HG03575 (cell line): ENCODE measurements at regions not wholly inside any gene's neighbourhood (a gene's known extent, or its start where the extent isn't known, plus 50 kb on each side); places are given as distances from the start of the nearest gene placed in this dataset.

Experiments
- ATAC-seq: cut with Tn5 transposase; IDR thresholded peaks from one replicate; pipeline ENCODE4 v1.9.1; 2021; ENCODE audit not compliant: unreplicated experiment, insufficient number of reproducible peaks, low FRiP score; ENCODE audit errors: extremely low read depth

DNA sequence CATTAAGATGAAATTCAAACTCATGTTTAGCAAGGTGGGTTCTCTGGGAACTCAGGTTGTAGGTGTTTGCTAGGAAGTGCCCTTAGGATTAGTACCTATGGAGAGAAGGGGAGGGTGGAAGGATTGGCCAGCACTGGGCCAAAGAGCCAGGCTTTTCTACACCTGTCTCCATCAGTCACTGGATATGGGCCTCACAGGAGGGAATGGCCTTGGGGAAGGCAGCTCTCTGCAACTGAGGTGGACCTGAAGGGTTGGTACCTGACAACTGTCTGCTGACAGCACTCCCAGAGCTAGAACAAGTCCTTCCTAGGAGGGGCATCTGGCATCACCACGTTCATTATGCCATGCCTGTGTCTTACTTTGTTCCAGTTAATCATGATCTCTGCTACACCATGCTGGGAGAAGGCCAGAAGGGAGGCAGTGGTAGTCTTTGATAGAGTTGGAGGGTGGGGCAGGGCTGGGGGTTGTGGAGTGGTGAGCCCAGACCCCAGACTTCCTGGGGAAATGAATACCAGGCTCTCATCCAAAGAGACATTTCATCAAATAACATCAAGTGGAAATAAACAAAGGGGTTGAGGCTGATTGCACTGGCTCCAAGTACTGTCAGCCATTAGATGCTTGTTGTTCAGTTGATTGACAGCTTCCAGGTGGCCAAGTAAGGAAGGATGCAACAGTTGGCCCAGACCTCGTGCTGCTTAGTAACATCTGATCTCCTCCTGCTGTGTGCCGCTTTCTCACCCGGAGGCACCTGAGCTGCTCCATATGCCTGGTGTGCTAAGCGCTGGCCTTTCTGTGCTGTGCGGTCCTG, 70.6 kb upstream of the PIK3CG start:
- ATAC-seq: no peak

DNA sequence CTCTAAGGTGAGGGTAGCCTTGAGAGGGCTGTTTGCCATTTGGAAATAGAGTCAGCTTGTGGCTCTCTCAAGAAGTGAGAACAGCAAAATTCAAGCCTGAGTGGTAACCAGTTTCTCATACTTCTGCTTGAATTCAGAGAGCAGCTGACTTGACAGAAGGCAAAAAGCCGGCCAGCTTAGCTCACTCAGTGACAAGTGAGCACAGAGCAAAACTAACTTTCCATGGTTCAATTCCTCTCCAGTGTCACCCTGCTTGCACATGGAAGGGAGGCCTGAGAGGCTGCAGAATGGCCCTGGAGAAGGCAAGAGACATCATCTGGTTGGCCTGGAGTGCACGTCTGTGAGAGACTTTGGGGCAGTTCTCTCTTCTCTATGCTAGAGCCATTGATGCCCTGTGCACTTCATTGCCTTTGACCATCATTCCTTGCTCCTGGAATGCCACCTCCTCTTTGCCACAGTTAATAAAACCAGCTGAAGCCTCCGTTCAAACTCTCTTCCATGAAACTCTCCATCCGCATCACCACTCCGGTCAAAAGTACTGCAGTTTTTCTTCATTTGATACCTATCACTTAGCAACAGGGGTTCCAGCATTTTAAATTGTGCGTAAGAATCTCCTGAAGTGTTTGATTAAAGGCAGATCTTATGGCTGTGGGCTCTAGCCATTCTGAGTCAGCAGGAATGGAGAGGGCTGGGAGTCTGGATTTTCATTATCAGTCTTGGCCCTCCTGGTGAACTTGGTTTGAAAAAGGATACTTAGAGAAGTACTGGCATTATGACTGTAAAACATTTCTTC, 69.8 kb upstream of the PIK3CG start:
- no peak for ATAC-seq

DNA sequence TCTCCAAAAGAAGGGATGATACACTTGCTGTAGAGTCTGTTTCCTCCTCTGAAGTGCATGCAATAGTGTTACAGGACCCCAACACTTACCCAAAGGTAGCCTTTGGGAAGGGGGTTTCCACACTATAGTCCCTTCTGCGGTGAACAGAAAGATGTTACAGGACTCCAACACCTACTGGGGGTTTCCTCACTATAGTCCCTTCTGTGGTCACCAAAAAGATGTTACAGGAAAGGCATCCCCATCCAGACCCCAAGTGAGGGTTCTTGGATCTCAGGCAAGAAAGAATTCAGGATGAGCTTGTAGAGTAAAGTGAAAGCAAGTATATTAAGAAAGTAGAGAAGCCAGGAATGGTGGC, 69.2 kb upstream of the PIK3CG start:
- no peak for ATAC-seq

DNA sequence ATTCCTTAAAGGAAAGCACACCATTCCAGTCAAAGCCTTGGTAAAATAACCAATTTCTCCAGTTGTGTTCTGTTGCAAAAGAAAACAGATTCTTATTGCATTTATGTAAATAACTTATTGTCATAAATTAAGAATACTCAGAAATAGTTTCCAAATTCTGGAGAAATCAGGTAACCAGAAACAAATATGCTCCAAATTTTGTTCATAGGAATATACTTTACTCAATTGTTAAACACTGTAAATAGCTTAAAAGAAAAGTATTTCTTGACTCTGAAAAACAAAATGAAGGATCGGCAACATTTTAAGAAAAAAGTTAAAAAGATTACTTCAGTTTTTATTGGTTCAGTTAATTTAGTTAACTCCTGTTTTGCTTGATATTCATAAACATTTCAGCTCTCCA, 67.1 kb upstream of the PIK3CG start:
- no peak for ATAC-seq

DNA sequence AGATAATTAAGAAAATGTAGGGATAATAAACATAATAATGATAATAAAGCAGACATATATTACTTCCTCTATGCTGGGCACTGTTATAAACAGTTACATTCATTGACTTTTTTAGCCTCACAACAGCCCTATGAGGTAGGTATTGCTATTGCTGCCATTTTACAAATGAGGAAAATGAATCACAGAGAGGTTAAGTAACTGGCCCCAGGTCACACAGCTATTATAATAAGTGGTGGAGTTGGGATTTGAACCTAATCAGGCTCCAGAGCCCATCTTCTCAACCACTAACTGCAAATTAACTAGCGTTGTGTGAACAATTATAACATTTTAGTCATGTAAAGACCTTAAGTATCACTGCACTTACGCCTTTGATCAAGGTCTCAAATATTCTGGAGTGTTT, 62.5 kb upstream of the PIK3CG start:
- ATAC-seq: no peak

DNA sequence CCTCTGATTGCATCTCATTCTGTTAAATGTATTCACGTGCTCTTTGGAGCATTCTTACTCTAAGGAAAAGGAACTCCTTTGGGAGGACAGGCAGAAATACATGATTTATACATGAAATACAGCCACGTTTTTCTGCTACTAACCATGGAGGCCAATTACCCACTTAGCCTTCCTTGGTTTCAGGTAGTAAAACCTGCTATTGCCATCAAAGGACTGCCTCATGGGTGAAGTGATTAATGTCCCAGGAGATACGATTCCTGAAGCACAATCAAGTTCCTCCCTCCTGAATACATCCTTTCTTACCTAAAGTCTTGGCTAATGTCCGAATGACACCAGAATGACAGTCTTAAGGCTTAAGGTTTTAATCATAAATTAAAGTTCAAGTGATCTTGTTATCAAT, 58.5 kb upstream of the PIK3CG start:
- ATAC-seq: no peak

DNA sequence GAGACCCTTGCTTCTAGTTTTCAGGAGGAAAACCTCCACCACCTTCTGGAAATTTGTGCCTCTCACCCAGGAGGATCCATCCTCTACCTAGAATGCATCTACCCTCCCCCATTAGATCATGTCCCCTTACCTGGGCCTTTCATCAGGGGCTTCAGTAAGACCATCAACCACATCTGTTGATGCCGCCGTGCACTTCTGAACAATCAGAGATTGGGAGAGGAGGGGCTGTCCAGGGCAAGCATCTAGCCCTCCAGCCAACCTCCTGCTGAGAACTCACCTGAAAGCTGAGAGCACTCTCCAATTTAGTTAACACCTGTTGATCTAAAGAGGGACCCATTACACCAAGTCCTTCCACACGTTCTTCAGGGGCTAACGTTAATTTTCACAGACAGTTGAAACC, 57.6 kb upstream of the PIK3CG start:
- ATAC-seq: no peak

DNA sequence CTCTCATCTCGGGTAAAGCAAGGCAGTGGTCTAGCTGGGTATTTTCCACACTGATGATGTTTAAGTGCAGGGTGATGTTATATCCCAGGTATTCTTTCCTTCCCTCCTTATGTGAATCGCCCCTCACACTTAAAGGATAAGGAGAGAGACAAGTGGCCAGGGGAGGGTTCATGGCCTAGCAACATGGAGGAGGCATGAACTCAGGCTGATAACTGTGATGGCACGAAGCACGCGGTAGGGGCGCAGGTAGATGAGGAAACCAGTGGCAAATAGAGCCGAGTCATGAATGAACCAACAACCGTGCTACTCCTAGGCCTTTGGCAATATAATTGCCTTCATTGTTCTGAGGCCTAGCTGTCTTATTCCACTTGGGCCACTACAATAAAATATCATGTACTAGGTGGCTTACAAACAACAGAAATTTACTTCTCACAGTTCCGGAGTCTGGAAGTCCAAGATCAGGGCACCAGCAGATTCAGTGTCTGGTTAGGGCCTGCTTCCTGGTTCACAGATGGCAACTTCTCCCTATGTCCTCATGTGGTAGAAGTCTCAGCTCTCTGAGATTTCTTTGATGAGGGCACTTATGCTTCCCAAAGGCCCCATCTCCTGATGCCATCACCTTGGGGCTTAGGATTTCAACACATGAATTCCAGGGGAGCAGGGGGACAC, 56.0 kb upstream of the PIK3CG start:
- ATAC-seq: no peak

DNA sequence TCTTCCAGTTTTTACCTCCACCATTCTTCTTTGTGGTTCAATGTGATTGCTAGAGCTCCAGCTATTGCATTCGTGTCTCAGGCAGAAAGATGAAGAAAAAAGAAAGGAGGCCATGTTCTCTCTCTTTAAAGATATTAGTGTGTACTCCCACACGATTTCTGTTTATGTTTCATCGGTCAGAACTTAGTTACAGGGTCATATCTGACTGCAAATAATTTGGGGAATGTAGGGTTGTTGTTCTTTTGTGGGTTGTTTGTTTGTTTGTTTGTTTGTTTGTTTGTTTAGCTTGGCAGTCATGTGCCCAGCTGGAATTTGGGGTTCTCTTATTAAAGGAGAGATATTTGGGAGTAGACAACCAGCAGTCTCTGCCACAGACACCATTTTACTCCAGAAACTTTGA, 53.6 kb upstream of the PIK3CG start:
- no peak for ATAC-seq

DNA sequence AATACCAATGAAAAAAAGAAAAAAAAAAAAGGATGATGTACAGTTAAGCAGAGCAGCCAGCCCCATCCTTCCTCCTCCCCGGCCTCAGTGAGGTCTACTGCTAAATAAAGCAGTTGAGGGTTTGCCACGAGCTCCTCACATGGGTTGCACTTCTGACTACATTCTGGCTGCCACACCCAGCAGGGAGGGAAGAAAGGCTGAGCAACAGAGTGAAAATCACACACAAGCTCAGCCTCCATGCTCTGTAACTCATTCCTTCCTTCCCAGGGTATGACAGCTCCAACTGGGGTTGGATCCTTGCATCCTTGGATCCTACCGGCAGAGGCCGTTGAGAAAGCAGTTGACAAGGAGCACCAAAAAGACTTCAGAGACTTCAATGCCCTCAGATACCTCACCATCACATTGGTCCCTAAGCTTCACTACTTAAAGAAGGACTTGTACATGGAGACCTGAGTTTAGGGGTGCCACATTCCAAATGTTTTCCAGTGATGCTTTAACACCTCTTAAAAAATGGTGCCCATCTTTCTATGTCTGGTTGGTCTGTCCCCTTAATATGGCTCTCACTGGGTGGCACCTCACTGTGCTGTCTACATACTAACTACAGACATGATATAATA, 52.9 kb upstream of the PIK3CG start:
- ATAC-seq: no peak

DNA sequence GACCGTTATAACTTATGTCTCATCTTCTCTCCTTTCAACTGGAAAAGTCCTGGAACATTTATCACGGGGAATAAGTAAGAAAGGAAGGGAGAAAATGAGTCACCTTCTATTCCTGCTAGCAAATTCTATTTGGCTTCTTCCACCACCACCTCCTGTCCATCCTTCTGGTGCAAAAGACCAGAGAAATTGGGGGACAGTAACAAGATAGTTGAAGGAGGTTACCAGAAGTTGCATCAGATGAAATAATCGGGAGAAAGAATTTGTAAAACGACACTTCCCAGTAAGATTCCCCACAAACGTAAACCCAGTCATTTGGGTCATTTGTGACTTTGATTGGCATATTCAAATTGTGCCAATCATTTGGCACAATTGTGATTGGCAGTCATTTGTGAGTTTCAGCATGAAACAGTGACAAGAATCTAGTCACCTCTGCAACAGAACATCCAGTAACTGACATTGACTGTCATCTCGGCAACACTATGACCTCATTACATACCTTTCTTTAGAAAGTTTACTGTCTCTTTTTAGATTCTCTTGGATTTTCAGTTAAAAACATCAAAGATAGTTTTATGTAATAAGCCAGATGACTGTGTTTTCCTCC, 51.3 kb upstream of the PIK3CG start:
- ATAC-seq: no peak

DNA sequence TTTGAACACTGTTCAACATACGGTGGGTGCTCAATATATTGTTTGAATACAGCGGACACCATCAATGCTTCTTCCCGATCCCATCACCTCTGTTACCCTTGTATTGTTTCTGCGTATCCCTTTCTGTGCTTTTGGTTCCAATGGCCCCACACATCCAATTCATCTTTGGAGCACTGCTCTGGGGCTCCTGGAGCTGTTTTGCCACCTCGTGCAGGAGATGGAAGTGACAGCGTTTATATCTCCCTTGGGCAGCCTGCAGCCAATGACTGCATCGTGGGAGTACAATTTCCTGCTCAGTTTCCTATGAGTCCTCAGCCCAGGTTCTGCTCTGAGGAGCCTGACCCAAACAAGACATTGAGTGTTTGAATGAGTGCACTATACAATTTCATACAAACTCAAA, 50.2 kb upstream of the PIK3CG start:
- ATAC-seq: no peak
